ENCODE measurements at regions not wholly inside any gene's neighbourhood (a gene's known extent, or its start where the extent isn't known, plus 50 kb on each side); places are given as distances from the start of the nearest gene placed in this dataset.

- TF ChIP-seq GATA2 (IDR thresholded peaks at IDR 0.05; ENCODE audit: low read depth, low read length) (no peak), GATA3 (IDR thresholded peaks at IDR 0.05; ENCODE audit: low read depth, low read length) (no peak)
Observed at GRCh38 chr1:30191154-30191702, 532.2 kb downstream of the MATN1 start.

Data from SH-SY5Y (cell line).